ENCODE measurements at regions not wholly inside any gene's neighbourhood (a gene's known extent, or its start where the extent isn't known, plus 50 kb on each side); places are given as distances from the start of the nearest gene placed in this dataset.
"Not testable (repeated sequence)": the region's sequence is repeated elsewhere in the genome, so short reads cannot be mapped to it uniquely, and the experiment has no call there.

- intact Hi-C loops (cut with DNase I) = not testable (repeated sequence)
- DNase-seq = peak; percentile 24 to 95 (median 70)
Measured at GRCh38 chr9:39559384-39559783, 203.9 kb downstream of the SPATA31A1 start.

GRCh38 chr9:39566782-39567181, 211.3 kb downstream of the SPATA31A1 start:
- DNase-seq; intact Hi-C loops (cut with DNase I): not testable (repeated sequence)

- DNase-seq; intact Hi-C loops (cut with DNase I): not testable (repeated sequence)
Measured at GRCh38 chr9:39567396-39567795, 211.9 kb downstream of the SPATA31A1 start.

- intact Hi-C loops (cut with DNase I); DNase-seq: not testable (repeated sequence)
Measured at GRCh38 chr9:39568900-39569299, 213.4 kb downstream of the SPATA31A1 start.

- intact Hi-C loops (cut with DNase I); DNase-seq: not testable (repeated sequence)
Measured at GRCh38 chr9:39573024-39574022, 217.9 kb downstream of the SPATA31A1 start.

- intact Hi-C loops (cut with DNase I); DNase-seq: not testable (repeated sequence)
Measured at GRCh38 chr9:39579000-39579399, 223.5 kb downstream of the SPATA31A1 start.

GRCh38 chr9:39581296-39581695, 225.8 kb downstream of the SPATA31A1 start:
- intact Hi-C loops (cut with DNase I); DNase-seq: not testable (repeated sequence)

GRCh38 chr9:39582677-39583412, 227.4 kb downstream of the SPATA31A1 start:
- DNase-seq; intact Hi-C loops (cut with DNase I): not testable (repeated sequence)

- DNase-seq = not testable (repeated sequence)
Measured at GRCh38 chr9:39583413-39583747, 227.9 kb downstream of the SPATA31A1 start.

GRCh38 chr9:39585233-39585632, 229.8 kb downstream of the SPATA31A1 start:
- intact Hi-C loops (cut with DNase I) = not testable (repeated sequence)
- DNase-seq = peak in 1 of 10 donors; percentile 24

More at GRCh38 chr9:39583413-39583747, 227.9 kb downstream of the SPATA31A1 start:
- intact Hi-C loops (cut with DNase I) = not testable (repeated sequence)

- peak in 3 of 10 donors; percentile 66 to 75 (median 68) for DNase-seq
- intact Hi-C loops (cut with DNase I) = no loop called here
Measured at GRCh38 chr9:39587844-39588499, 232.5 kb downstream of the SPATA31A1 start.

- DNase-seq = peak in 4 of 10 donors; percentile 23 to 90 (median 48)
- intact Hi-C loops (cut with DNase I) = no loop called here
Measured at GRCh38 chr9:39588500-39589137, 233.2 kb downstream of the SPATA31A1 start.

- intact Hi-C loops (cut with DNase I); DNase-seq: not testable (repeated sequence)
Measured at GRCh38 chr9:39604089-39604488, 248.6 kb downstream of the SPATA31A1 start.

- intact Hi-C loops (cut with DNase I); DNase-seq: not testable (repeated sequence)
Measured at GRCh38 chr9:39611449-39612231, 256.2 kb downstream of the SPATA31A1 start.

GRCh38 chr9:39616480-39616879, 261.0 kb downstream of the SPATA31A1 start:
- intact Hi-C loops (cut with DNase I) = not testable (repeated sequence)
- peak in 1 of 10 donors; percentile 2 for DNase-seq

- DNase-seq; intact Hi-C loops (cut with DNase I): not testable (repeated sequence)
Measured at GRCh38 chr9:39624048-39624447, 268.6 kb downstream of the SPATA31A1 start.

GRCh38 chr9:39632071-39632470, 276.6 kb downstream of the SPATA31A1 start:
- intact Hi-C loops (cut with DNase I) = not testable (repeated sequence)
- peak in 5 of 10 donors; percentile 1 to 44 (median 7) for DNase-seq

- DNase-seq; intact Hi-C loops (cut with DNase I): not testable (repeated sequence)
Measured at GRCh38 chr9:39649029-39649428, 293.6 kb downstream of the SPATA31A1 start.
